Activated naive CD4-positive, alpha-beta T cell treated with anti-CD3 and anti-CD28 coated beads, Interleukin-2, amount 10 ng/mL, durations not matched to agents 7 days and 5 days (primary cell): ENCODE measurements at regions not wholly inside any gene's neighbourhood (a gene's known extent, or its start where the extent isn't known, plus 50 kb on each side); places are given as distances from the start of the nearest gene placed in this dataset.

Experiments used
- CTCF ChIA-PET: fragments of 350-600 bp; sonication (Branson Sonifier 250); formaldehyde crosslinking; loops from one replicate; lab custom pipeline; 2021; ENCODE audit warnings: antibody characterized with exemption; lab: Charles Lee
- DNase-seq: peaks from one replicate; pipeline ENCODE4 v3.0.0-alpha.2; 2020
- H3K27ac Mint-ChIP-seq: one replicate; pipeline ENCODE4 v1.8.0; 2021; ENCODE audit warnings: mild to moderate bottlenecking, moderate library complexity, mixed read lengths
- H3K27me3 Mint-ChIP-seq: one replicate; pipeline ENCODE4 v1.8.0; 2021; ENCODE audit warnings: mild to moderate bottlenecking, mixed read lengths
- H3K36me3 Mint-ChIP-seq: one replicate; pipeline ENCODE4 v1.8.0; 2021; ENCODE audit warnings: mixed read lengths
- H3K4me1 Mint-ChIP-seq: one replicate; pipeline ENCODE4 v1.8.0; 2021; ENCODE audit warnings: mixed read lengths
- H3K4me3 Mint-ChIP-seq: one replicate; pipeline ENCODE4 v1.8.0; 2021; ENCODE audit warnings: mild to moderate bottlenecking, moderate library complexity, mixed read lengths
- H3K9me3 Mint-ChIP-seq: one replicate; pipeline ENCODE4 v1.8.0; 2021; ENCODE audit warnings: mixed read lengths

GRCh38 chr6:98529364-98529763, 305.0 kb upstream of the POU3F2 start:
- Mint-ChIP-seq H3K36me3 (no peaks in the 10 kb centered on the region), H3K27me3 (no peaks in the 10 kb centered on the region), H3K4me3 (no peak overlapping the region), H3K9me3 (no peaks in the 10 kb centered on the region), H3K27ac (no peak overlapping the region), H3K4me1 (no peaks in the 10 kb centered on the region)
- CTCF ChIA-PET, result no interaction called here
- DNase-seq, result no peak

GRCh38 chr6:98530732-98531131, 303.6 kb upstream of the POU3F2 start:
- Mint-ChIP-seq H3K9me3 (no peaks in the 10 kb centered on the region), H3K36me3 (no peaks in the 10 kb centered on the region), H3K4me3 (no peak overlapping the region), H3K27me3 (no peaks in the 10 kb centered on the region), H3K4me1 (no peaks in the 10 kb centered on the region), H3K27ac (no peak overlapping the region)
- no peak for DNase-seq
- CTCF ChIA-PET, result no interaction called here

DNA sequence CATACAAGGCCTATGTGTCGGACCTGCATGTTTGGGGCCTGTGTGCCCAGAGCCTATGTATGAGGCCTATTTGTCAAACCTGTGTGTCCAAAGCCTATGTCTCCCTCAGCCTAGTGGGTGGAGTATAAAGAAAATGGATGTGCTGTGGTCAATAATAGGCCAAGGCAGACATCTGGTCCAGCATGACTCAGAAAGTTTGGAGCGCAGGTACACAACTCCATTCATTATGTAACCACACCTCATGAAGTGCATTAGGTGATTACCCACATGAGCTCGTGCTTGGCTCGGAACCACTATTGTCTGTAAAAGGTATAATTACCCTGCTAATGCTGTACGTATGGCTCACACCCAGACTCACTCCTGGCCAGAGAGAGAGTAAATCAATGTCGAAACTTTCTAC, 302.4 kb upstream of the POU3F2 start:
- H3K9me3 Mint-ChIP-seq, result no peaks in the 10 kb centered on the region

GRCh38 chr6:98539741-98540140, 294.6 kb upstream of the POU3F2 start:
- Mint-ChIP-seq H3K9me3 (no peaks in the 10 kb centered on the region), H3K4me3 (no peak overlapping the region), H3K27ac (no peak overlapping the region), H3K27me3 (peaks cover 3% of the 10 kb centered on the region), H3K4me1 (no peaks in the 10 kb centered on the region), H3K36me3 (no peaks in the 10 kb centered on the region)
- CTCF ChIA-PET, result no interaction called here
- DNase-seq, result no peak

More for the DNA sequence above, 302.4 kb upstream of the POU3F2 start:
- Mint-ChIP-seq H3K4me1 (no peaks in the 10 kb centered on the region), H3K36me3 (no peaks in the 10 kb centered on the region), H3K27ac (no peak overlapping the region), H3K27me3 (peaks cover under 1% of the 10 kb centered on the region), H3K4me3 (no peak overlapping the region)
- CTCF ChIA-PET, result no interaction called here
- DNase-seq, result no peak

DNA sequence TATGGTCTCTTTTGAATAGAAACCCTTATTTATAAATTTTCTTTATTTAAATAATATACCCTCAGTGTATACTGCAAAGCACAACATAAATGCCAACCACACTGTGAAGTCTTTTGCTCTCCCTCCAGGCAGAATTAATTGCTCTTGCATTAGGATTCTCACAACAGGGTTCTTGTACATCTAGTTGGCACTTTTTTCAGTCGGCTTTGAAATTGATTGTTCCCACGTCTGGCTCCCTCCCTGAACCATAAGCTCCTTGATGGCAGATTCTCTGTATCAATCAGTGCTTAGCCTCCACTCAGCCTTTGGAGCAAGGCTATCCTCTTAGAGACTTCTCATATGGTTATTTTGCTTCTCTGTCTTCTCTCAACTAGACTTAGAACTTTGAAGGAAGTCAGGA, 288.0 kb upstream of the POU3F2 start:
- Mint-ChIP-seq H3K27ac (no peak overlapping the region), H3K4me3 (no peak overlapping the region), H3K9me3 (no peaks in the 10 kb centered on the region), H3K4me1 (no peaks in the 10 kb centered on the region), H3K27me3 (no peaks in the 10 kb centered on the region), H3K36me3 (no peaks in the 10 kb centered on the region)
- DNase-seq, result no peak
- CTCF ChIA-PET, result no interaction called here

- H3K36me3 Mint-ChIP-seq, result no peaks in the 10 kb centered on the region
- H3K9me3 Mint-ChIP-seq, result no peaks in the 10 kb centered on the region
- DNase-seq, result no peak
- H3K27me3 Mint-ChIP-seq, result no peaks in the 10 kb centered on the region
- CTCF ChIA-PET, result no interaction called here
- no peaks in the 10 kb centered on the region for H3K4me1 Mint-ChIP-seq
- H3K27ac Mint-ChIP-seq, result no peak overlapping the region
- H3K4me3 Mint-ChIP-seq, result no peak overlapping the region
Measured at GRCh38 chr6:98547151-98547550, 287.2 kb upstream of the POU3F2 start.

GRCh38 chr6:98547634-98548033, 286.7 kb upstream of the POU3F2 start:
- Mint-ChIP-seq H3K4me1 (no peaks in the 10 kb centered on the region), H3K4me3 (no peak overlapping the region), H3K27ac (no peak overlapping the region), H3K27me3 (no peaks in the 10 kb centered on the region), H3K9me3 (no peaks in the 10 kb centered on the region), H3K36me3 (no peaks in the 10 kb centered on the region)
- CTCF ChIA-PET, result no interaction called here
- DNase-seq, result no peak

GRCh38 chr6:98548301-98548700, 286.1 kb upstream of the POU3F2 start:
- Mint-ChIP-seq H3K4me1 (no peaks in the 10 kb centered on the region), H3K9me3 (no peaks in the 10 kb centered on the region)

DNA sequence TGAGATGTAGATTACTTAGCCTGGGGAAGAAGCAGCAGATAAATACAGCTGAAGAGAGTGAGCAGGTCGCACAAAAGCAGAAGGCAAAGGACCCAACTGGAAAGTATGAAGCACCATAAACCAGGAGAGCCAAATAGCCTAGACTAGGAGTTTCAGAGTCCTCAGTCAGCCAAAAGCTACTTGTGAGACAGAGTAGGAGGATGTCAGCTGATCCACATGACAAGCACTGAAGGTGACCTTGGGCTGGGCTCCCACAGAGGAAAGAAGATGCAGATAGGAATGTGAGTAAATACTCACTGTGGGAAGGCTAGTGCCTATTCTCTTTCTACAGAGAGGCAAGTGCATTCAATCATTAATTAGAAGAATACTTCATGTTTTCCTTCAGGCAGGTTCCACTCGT, 274.0 kb upstream of the POU3F2 start:
- no peaks in the 10 kb centered on the region for H3K9me3 Mint-ChIP-seq
- CTCF ChIA-PET, result no interaction called here

More at GRCh38 chr6:98548301-98548700, 286.1 kb upstream of the POU3F2 start:
- CTCF ChIA-PET, result no interaction called here
- no peak overlapping the region for H3K27ac Mint-ChIP-seq
- DNase-seq, result no peak
- no peaks in the 10 kb centered on the region for H3K27me3 Mint-ChIP-seq
- no peak overlapping the region for H3K4me3 Mint-ChIP-seq
- no peaks in the 10 kb centered on the region for H3K36me3 Mint-ChIP-seq

GRCh38 chr6:98560841-98561240, 273.5 kb upstream of the POU3F2 start:
- Mint-ChIP-seq H3K27ac (no peak overlapping the region), H3K4me1 (no peaks in the 10 kb centered on the region), H3K4me3 (no peak overlapping the region), H3K36me3 (no peaks in the 10 kb centered on the region), H3K9me3 (no peaks in the 10 kb centered on the region), H3K27me3 (no peaks in the 10 kb centered on the region)
- DNase-seq, result no peak
- CTCF ChIA-PET, result no interaction called here

More for the DNA sequence above, 274.0 kb upstream of the POU3F2 start:
- Mint-ChIP-seq H3K27me3 (no peaks in the 10 kb centered on the region), H3K36me3 (no peaks in the 10 kb centered on the region), H3K27ac (no peak overlapping the region), H3K4me1 (no peaks in the 10 kb centered on the region), H3K4me3 (no peak overlapping the region)
- DNase-seq, result no peak

GRCh38 chr6:98566126-98566525, 268.2 kb upstream of the POU3F2 start:
- CTCF ChIA-PET, result no interaction called here
- Mint-ChIP-seq H3K27me3 (no peaks in the 10 kb centered on the region), H3K27ac (no peak overlapping the region), H3K4me3 (no peak overlapping the region), H3K36me3 (no peaks in the 10 kb centered on the region), H3K4me1 (no peaks in the 10 kb centered on the region), H3K9me3 (no peaks in the 10 kb centered on the region)
- no peak for DNase-seq

DNA sequence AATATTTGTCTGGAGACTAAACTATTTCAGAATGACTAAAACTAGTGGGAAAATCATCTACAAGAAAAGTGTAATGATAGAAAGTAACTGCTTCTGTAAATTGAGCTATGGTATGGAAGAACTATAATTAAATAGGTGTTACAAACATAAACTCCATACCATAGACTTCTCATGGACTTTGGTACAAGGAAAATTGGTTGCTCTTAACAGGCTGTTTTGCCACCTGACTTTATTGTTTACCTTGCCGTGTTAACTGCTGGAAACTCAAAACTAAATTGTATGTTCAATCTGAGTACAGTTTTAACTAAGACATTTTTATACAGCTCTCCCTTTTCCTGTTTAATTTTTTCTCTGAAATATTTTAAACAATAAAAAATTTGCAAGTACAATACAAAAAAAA, 261.8 kb upstream of the POU3F2 start:
- Mint-ChIP-seq H3K4me3 (no peak overlapping the region), H3K36me3 (no peaks in the 10 kb centered on the region), H3K27me3 (no peaks in the 10 kb centered on the region), H3K27ac (no peak overlapping the region), H3K4me1 (no peaks in the 10 kb centered on the region), H3K9me3 (no peaks in the 10 kb centered on the region)
- no peak for DNase-seq
- CTCF ChIA-PET, result no interaction called here

- H3K4me1 Mint-ChIP-seq, result no peaks in the 10 kb centered on the region
- no peak overlapping the region for H3K4me3 Mint-ChIP-seq
- H3K9me3 Mint-ChIP-seq, result no peaks in the 10 kb centered on the region
- CTCF ChIA-PET, result no interaction called here
- no peaks in the 10 kb centered on the region for H3K36me3 Mint-ChIP-seq
- H3K27ac Mint-ChIP-seq, result no peak overlapping the region
- no peak for DNase-seq
- H3K27me3 Mint-ChIP-seq, result no peaks in the 10 kb centered on the region
Measured at GRCh38 chr6:98574984-98575383, 259.4 kb upstream of the POU3F2 start.

GRCh38 chr6:98576791-98577190, 257.6 kb upstream of the POU3F2 start:
- no peak overlapping the region for H3K4me3 Mint-ChIP-seq
- CTCF ChIA-PET, result no interaction called here
- H3K4me1 Mint-ChIP-seq, result no peaks in the 10 kb centered on the region

DNA sequence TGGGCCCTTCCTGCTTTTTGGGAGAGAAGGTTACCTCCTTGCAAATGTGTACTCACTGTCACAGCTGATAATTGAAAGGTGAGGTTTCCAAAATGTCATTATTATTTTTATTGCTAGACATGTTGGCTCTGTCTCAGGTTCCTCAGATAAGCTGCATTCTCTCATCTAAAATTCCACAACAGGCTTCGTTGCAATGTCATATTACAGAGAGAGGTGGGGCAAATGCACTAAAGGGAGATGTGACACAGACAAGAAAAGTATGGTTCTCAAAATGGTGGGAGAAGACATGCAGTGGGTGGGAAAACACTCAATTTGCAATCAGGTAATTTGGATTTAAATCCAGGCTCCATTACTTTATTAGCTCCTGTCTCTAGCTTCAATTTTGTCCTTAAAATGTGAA, 256.4 kb upstream of the POU3F2 start:
- no peaks in the 10 kb centered on the region for H3K9me3 Mint-ChIP-seq
- H3K4me1 Mint-ChIP-seq, result no peaks in the 10 kb centered on the region
- no peak overlapping the region for H3K27ac Mint-ChIP-seq
- H3K36me3 Mint-ChIP-seq, result no peaks in the 10 kb centered on the region
- CTCF ChIA-PET, result no interaction called here
- no peaks in the 10 kb centered on the region for H3K27me3 Mint-ChIP-seq
- no peak for DNase-seq
- H3K4me3 Mint-ChIP-seq, result no peak overlapping the region

More at GRCh38 chr6:98576791-98577190, 257.6 kb upstream of the POU3F2 start:
- Mint-ChIP-seq H3K36me3 (no peaks in the 10 kb centered on the region), H3K9me3 (no peaks in the 10 kb centered on the region), H3K27me3 (no peaks in the 10 kb centered on the region), H3K27ac (no peak overlapping the region)
- no peak for DNase-seq

GRCh38 chr6:98579079-98579478, 255.3 kb upstream of the POU3F2 start:
- CTCF ChIA-PET, result no interaction called here
- no peak for DNase-seq
- no peak overlapping the region for H3K4me3 Mint-ChIP-seq
- H3K36me3 Mint-ChIP-seq, result no peaks in the 10 kb centered on the region
- H3K4me1 Mint-ChIP-seq, result no peaks in the 10 kb centered on the region
- no peak overlapping the region for H3K27ac Mint-ChIP-seq
- no peaks in the 10 kb centered on the region for H3K9me3 Mint-ChIP-seq
- no peaks in the 10 kb centered on the region for H3K27me3 Mint-ChIP-seq
